Natural killer cell treated with Interleukin-12 subunit alpha and Interleukin-12 subunit beta and Interleukin-15 and Interleukin-18, amount 100 ng/mL, for 72 hours (primary cell): ENCODE measurements at regions not wholly inside any gene's neighbourhood (a gene's known extent, or its start where the extent isn't known, plus 50 kb on each side); places are given as distances from the start of the nearest gene placed in this dataset.
"Not testable (repeated sequence)": the region's sequence is repeated elsewhere in the genome, so short reads cannot be mapped to it uniquely, and the experiment has no call there.

Experiments
- ATAC-seq, 2 donors: fragments of 150-1000 bp; cut with Tn5 transposase in 1 of 2; sonication (Bioruptor Pico), chemical (Tn5 transposase) in 1 of 2; 2 replicates each; pipeline ENCODE4 v1.10.0; 2021
- DNase-seq: peaks from one replicate; pipeline ENCODE4 v3.0.0; 2022; ENCODE audit warnings: low spot score
- H3K27ac Mint-ChIP-seq, 2 donors: 1 replicate in 1 of 2; 2 replicates in 1 of 2; pipeline ENCODE4 v1.8.0; 2022; ENCODE audit warnings: mixed read lengths in 2 of 2, mild to moderate bottlenecking in 1 of 2, moderate library complexity in 1 of 2
- H3K27me3 Mint-ChIP-seq, 2 donors: 1 replicate in 1 of 2; 2 replicates in 1 of 2; pipeline ENCODE4 v1.8.0; 2022; ENCODE audit warnings: mixed read lengths in 2 of 2
- H3K36me3 Mint-ChIP-seq: one replicate; pipeline ENCODE4 v1.8.0; 2022; ENCODE audit warnings: mixed read lengths
- H3K4me1 Mint-ChIP-seq, 2 donors: 1 replicate in 1 of 2; 2 replicates in 1 of 2; pipeline ENCODE4 v1.8.0; 2022; ENCODE audit warnings: low read depth in 2 of 2, mixed read lengths in 2 of 2, mild to moderate bottlenecking in 1 of 2
- H3K4me3 Mint-ChIP-seq: one replicate; pipeline ENCODE4 v1.8.0; 2022; ENCODE audit warnings: mixed read lengths
- H3K9me3 Mint-ChIP-seq: 2 replicates; pipeline ENCODE4 v1.8.0; 2022; ENCODE audit warnings: mixed read lengths

- not testable (repeated sequence) for H3K36me3 Mint-ChIP-seq, H3K27me3 Mint-ChIP-seq, H3K27ac Mint-ChIP-seq, H3K4me1 Mint-ChIP-seq, H3K4me3 Mint-ChIP-seq, DNase-seq, ATAC-seq
- peaks cover 20% of the 10 kb centered on the region for H3K9me3 Mint-ChIP-seq
These were observed 760.3 kb downstream of the SLC4A3 start for GRCh38 chr2:220387758-220388157.

GRCh38 chr2:220393711-220394110 lies 766.3 kb downstream of the SLC4A3 start:
- Mint-ChIP-seq H3K4me3 (no peak overlapping the region), H3K4me1 (no peaks in the 10 kb centered on the region), H3K27me3 (no peaks in the 10 kb centered on the region), H3K9me3 (peaks cover 7% of the 10 kb centered on the region), H3K36me3 (no peaks in the 10 kb centered on the region), H3K27ac (no peak overlapping the region)
- DNase-seq (no peak), ATAC-seq (no peak)

GRCh38 chr2:220394433-220394832 lies 767.0 kb downstream of the SLC4A3 start:
- ATAC-seq (no peak), DNase-seq (no peak)
- Mint-ChIP-seq H3K27ac (no peak overlapping the region), H3K9me3 (peaks cover 7% of the 10 kb centered on the region), H3K36me3 (no peaks in the 10 kb centered on the region), H3K27me3 (no peaks in the 10 kb centered on the region), H3K4me1 (no peaks in the 10 kb centered on the region), H3K4me3 (no peak overlapping the region)

DNA sequence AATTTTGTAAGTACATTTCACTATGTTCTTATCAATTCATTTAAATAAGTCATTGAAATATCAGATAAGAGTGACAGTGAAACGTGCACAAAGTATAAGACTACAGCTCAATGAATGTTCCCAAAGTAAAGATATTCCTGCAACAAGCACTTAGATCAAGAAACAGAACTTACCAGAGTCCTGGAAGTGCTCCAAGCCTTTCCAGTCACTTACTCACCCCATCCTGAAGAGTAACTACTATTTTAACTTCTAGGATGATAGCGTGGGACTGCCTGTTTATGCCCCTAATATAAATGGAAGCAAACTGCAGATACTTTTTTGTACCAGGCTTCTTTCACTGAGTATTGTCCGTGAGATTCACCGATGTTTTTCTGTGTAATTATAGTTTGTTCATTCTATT lies 768.9 kb downstream of the SLC4A3 start:
- Mint-ChIP-seq H3K36me3 (no peaks in the 10 kb centered on the region), H3K9me3 (peaks cover 12% of the 10 kb centered on the region), H3K4me1 (no peaks in the 10 kb centered on the region), H3K4me3 (no peak overlapping the region), H3K27ac (no peak overlapping the region), H3K27me3 (no peaks in the 10 kb centered on the region)
- no peak for DNase-seq
- no peak for ATAC-seq

GRCh38 chr2:220410296-220410695 lies 782.9 kb downstream of the SLC4A3 start:
- DNase-seq (no peak), ATAC-seq (no peak)
- Mint-ChIP-seq H3K36me3 (peaks cover 14% of the 10 kb centered on the region), H3K27me3 (no peaks in the 10 kb centered on the region), H3K27ac (no peak overlapping the region), H3K9me3 (peaks cover 29% of the 10 kb centered on the region), H3K4me3 (no peak overlapping the region), H3K4me1 (no peaks in the 10 kb centered on the region)

DNA sequence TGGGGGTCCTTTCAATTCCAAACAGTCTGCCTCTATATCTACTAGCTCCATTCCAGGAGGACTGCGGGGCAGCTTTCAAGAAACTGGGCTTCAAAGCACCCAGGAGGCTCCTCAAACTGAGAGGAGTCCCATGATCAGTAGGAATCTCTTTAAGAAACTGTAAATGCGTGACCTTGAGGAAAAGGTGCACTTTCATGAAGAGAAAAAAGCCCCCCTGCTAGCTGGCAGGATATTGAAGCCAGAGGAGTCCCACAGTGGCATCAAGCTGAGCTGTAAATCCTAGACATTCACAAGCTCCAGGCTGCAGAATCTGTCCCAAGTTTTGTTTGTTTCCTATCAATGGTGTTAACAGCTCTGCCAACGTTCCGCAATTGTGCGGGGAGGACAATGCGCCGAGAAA lies 790.1 kb downstream of the SLC4A3 start:
- Mint-ChIP-seq H3K27ac (no peak overlapping the region), H3K4me3 (no peak overlapping the region), H3K36me3 (no peaks in the 10 kb centered on the region), H3K4me1 (no peaks in the 10 kb centered on the region), H3K9me3 (peaks cover 21% of the 10 kb centered on the region), H3K27me3 (no peaks in the 10 kb centered on the region)
- ATAC-seq (no peak), DNase-seq (no peak)

DNA sequence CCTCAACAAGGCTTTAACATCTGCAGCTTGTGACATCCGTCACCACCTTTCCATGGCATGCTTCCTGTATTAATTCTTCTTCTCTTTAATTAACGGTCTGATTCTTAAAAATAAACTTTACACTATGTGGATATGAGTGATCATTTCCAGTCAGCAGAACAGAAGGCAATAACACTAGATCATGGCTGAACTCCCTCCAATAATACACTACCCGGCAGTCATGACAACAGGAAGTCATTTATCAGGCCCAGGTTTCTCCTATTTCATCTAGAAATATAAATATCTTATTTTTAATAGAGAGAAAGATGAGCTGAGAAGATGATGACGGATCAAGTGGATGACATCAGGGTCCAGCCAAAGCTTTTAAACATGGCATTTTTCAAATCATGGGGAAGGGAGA lies 792.2 kb downstream of the SLC4A3 start:
- no peak overlapping the region for H3K27ac Mint-ChIP-seq
- H3K27me3 Mint-ChIP-seq = no peaks in the 10 kb centered on the region
- no peak for DNase-seq
- ATAC-seq = no peak
- H3K9me3 Mint-ChIP-seq = peaks cover 18% of the 10 kb centered on the region
- H3K36me3 Mint-ChIP-seq = no peaks in the 10 kb centered on the region
- no peak overlapping the region for H3K4me3 Mint-ChIP-seq
- H3K4me1 Mint-ChIP-seq = no peaks in the 10 kb centered on the region

DNA sequence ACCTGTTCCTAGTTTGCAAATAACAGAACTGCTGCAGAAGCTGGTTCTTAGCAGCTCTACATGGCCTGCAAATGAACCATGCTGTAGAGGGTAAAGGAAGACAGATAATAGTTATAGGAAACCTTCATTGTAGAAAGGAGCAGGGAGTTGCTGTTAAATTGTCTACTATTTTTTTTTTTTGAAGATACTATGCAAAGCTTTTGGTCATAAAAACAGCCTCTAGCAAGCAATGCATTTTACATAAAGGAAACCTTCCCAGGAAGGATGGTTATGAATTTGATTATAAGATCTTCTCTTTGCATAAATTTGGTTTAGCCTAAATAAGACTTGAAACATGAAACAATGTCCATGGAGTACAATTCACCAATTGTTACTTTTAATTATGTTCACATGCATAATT lies 793.4 kb downstream of the SLC4A3 start:
- Mint-ChIP-seq H3K36me3 (no peaks in the 10 kb centered on the region), H3K27ac (no peak overlapping the region)

DNA sequence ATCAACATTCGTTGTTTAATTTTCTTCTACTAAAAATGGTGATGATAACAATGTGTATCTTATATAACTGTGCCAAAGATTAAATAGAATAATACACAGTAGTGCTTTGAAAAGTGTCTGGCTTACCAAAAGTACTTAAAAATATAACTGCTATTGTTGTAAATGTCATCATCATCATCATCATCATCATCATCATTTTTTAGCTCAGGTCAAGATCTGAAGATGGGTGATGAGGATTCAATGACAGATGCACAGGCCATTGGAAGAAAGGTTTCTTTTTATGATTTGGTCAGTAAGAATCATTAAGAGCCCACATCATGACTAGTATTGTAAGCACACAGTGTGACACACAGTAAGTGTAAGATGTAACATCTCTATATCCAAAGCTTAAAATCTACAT lies 795.2 kb downstream of the SLC4A3 start:
- H3K9me3 Mint-ChIP-seq = peaks cover 11% of the 10 kb centered on the region
- H3K4me1 Mint-ChIP-seq = no peaks in the 10 kb centered on the region
- ATAC-seq (no peak), DNase-seq (no peak)
- H3K27me3 Mint-ChIP-seq = no peaks in the 10 kb centered on the region
- H3K4me3 Mint-ChIP-seq = no peak overlapping the region
- H3K36me3 Mint-ChIP-seq = no peaks in the 10 kb centered on the region
- H3K27ac Mint-ChIP-seq = no peak overlapping the region

More for the DNA sequence above, 793.4 kb downstream of the SLC4A3 start:
- no peak overlapping the region for H3K4me3 Mint-ChIP-seq
- no peaks in the 10 kb centered on the region for H3K4me1 Mint-ChIP-seq
- H3K9me3 Mint-ChIP-seq = peaks cover 11% of the 10 kb centered on the region
- no peak for DNase-seq
- H3K27me3 Mint-ChIP-seq = no peaks in the 10 kb centered on the region
- ATAC-seq = no peak

- H3K36me3 Mint-ChIP-seq = no peaks in the 10 kb centered on the region
- no peaks in the 10 kb centered on the region for H3K27me3 Mint-ChIP-seq
- H3K9me3 Mint-ChIP-seq = peaks cover 11% of the 10 kb centered on the region
- no peaks in the 10 kb centered on the region for H3K4me1 Mint-ChIP-seq
- H3K4me3 Mint-ChIP-seq = no peak overlapping the region
- ATAC-seq (no peak), DNase-seq (no peak)
- no peak overlapping the region for H3K27ac Mint-ChIP-seq
These were observed 797.1 kb downstream of the SLC4A3 start for GRCh38 chr2:220424561-220424960.

DNA sequence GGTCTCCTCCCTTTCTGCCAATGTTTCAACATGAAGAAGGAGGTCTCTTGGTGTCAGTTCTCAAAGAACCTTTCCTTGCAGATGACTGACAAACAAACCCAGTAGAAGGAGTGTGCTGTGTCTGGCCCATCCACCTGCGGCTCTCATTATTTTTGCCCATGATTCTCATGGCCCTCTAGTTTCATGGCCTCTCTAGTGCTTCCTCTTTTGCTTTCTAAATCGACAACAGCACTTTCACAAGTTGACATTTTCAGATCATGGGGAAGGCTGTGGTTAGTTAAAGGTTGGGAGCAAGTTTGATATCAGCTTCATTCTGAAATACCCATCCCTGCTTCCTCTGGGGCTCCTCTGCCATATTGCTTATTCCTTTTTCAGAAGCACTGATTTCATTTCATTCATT lies 805.2 kb downstream of the SLC4A3 start:
- no peaks in the 10 kb centered on the region for H3K27me3 Mint-ChIP-seq
- no peak for DNase-seq
- H3K4me1 Mint-ChIP-seq = no peaks in the 10 kb centered on the region
- H3K36me3 Mint-ChIP-seq = no peaks in the 10 kb centered on the region
- peaks cover 7% of the 10 kb centered on the region for H3K9me3 Mint-ChIP-seq
- no peak overlapping the region for H3K4me3 Mint-ChIP-seq
- no peak for ATAC-seq
- no peak overlapping the region for H3K27ac Mint-ChIP-seq

- H3K27me3 Mint-ChIP-seq = no peaks in the 10 kb centered on the region
- H3K27ac Mint-ChIP-seq = no peak overlapping the region
- peaks cover 7% of the 10 kb centered on the region for H3K9me3 Mint-ChIP-seq
- DNase-seq (no peak), ATAC-seq (no peak)
- H3K4me3 Mint-ChIP-seq = no peak overlapping the region
- H3K4me1 Mint-ChIP-seq = no peaks in the 10 kb centered on the region
- H3K36me3 Mint-ChIP-seq = no peaks in the 10 kb centered on the region
These were observed 805.7 kb downstream of the SLC4A3 start for GRCh38 chr2:220433131-220433530.

GRCh38 chr2:220434385-220434784 lies 807.0 kb downstream of the SLC4A3 start:
- H3K36me3 Mint-ChIP-seq = no peaks in the 10 kb centered on the region
- no peak overlapping the region for H3K27ac Mint-ChIP-seq
- no peaks in the 10 kb centered on the region for H3K4me1 Mint-ChIP-seq
- H3K4me3 Mint-ChIP-seq = no peak overlapping the region
- DNase-seq (no peak), ATAC-seq (no peak)
- peaks cover 11% of the 10 kb centered on the region for H3K9me3 Mint-ChIP-seq
- H3K27me3 Mint-ChIP-seq = no peaks in the 10 kb centered on the region

- ATAC-seq = no peak
- no peaks in the 10 kb centered on the region for H3K27me3 Mint-ChIP-seq
- H3K36me3 Mint-ChIP-seq = no peaks in the 10 kb centered on the region
- no peak for DNase-seq
- no peak overlapping the region for H3K4me3 Mint-ChIP-seq
- H3K4me1 Mint-ChIP-seq = no peaks in the 10 kb centered on the region
- no peak overlapping the region for H3K27ac Mint-ChIP-seq
- peaks cover 15% of the 10 kb centered on the region for H3K9me3 Mint-ChIP-seq
These were observed 810.5 kb downstream of the SLC4A3 start for GRCh38 chr2:220437938-220438337.

DNA sequence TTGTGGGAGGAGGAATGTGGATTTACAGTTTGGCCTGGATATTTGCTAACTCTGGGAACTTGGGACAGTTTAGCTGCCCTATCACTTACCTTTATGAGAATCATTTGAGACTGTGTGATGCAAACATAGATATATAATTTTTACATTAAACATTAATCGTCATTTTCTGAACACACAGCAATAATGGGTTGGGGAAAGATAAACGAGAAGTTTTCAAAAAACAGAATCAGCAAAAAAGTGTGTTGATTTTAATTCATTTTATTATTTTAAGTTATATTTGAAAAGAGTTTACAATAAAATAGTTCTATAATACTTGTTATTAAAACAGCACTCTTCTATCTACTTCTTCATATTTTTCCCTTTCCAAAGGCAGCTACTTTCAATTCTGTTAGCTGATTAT lies 813.3 kb downstream of the SLC4A3 start:
- DNase-seq = no peak
- no peak overlapping the region for H3K27ac Mint-ChIP-seq
- H3K27me3 Mint-ChIP-seq = no peaks in the 10 kb centered on the region
- no peaks in the 10 kb centered on the region for H3K4me1 Mint-ChIP-seq
- H3K9me3 Mint-ChIP-seq = peaks cover 16% of the 10 kb centered on the region
- H3K36me3 Mint-ChIP-seq = no peaks in the 10 kb centered on the region
- H3K4me3 Mint-ChIP-seq = no peak overlapping the region
- no peak for ATAC-seq
